ENCODE measurements at regions not wholly inside any gene's neighbourhood (a gene's known extent, or its start where the extent isn't known, plus 50 kb on each side); places are given as distances from the start of the nearest gene placed in this dataset.

DNA sequence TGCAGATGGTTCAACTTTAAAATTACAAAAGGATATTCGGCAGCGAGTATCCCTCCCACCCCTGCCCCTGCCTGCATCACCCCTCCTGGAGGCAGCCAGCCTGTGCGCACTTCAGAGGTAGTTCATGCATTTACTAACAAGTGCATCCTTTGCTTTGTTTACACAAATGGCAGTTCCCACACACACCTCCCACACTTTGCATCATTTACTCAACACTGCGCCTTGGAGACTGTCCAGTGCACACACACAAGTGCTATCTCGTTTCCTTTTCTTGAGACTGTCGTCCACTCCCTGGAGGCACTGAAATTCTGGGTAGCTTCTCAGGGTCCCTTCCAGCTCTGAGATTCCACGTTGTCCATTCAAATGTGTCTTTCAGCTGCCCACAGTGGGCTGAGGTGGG, 53.1 kb upstream of the VSX1 start:
- BruUV-seq (replicated peaks), result no TSS peak
- Histone ChIP-seq H3K4me1 (ENCODE audit: insufficient read depth, low read length, poor library complexity, severe bottlenecking) (no peaks in the 10 kb centered on the region), H3K36me3 (ENCODE audit: insufficient read depth, low read length) (no peaks in the 10 kb centered on the region), H3K4me3 (ENCODE audit: low read depth, low read length, poor library complexity, severe bottlenecking) (no peak overlapping the region), H2AFZ (ENCODE audit: low read length) (no peak overlapping the region), H3K9me2 (ENCODE audit: insufficient read depth, low read length) (no peaks in the 10 kb centered on the region), H3K27ac (ENCODE audit: low read depth, low read length, poor library complexity, severe bottlenecking) (no peak overlapping the region), H4K20me1 (ENCODE audit: insufficient read depth, low read length) (no peaks in the 10 kb centered on the region), H3K4me2 (ENCODE audit: low read length) (no peak overlapping the region), H3K9me3 (ENCODE audit: low read length) (no peaks in the 10 kb centered on the region), H3K79me2 (ENCODE audit: insufficient read depth, low read depth, low read length) (no peaks in the 10 kb centered on the region)
- no peak for TF ChIP-seq EZH2phosphoT487 (IDR thresholded peaks at IDR 0.05; ENCODE audit: borderline replicate concordance, low read depth, low read length)
- CTCF ChIA-PET (ENCODE audit: unreplicated experiment), result no interaction called here
- DNase-seq (ENCODE audit: low spot score), result no peak
- intact Hi-C loops (cut with micrococcal nuclease; ENCODE audit: unreplicated experiment), result no loop called here
- POLR2A ChIA-PET, result no interaction called here

DNA sequence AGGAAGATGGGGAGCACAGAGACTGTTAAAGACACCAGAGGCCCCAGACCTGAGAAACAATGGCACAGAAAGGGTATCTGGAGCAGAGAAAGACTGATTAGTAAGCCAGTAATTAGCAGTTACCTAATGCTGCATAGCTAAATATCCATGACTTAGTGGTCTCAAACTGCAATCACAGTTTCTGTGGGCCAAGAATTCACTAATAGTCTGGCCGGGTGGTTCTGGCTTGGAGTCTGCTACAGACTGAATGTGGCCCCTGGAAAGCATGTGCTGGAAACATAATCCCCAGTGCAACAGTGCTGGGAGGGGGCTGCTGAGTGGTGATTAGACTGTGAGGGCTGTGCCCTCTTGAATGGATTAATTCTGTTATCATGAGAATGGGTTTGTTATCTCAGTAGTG, 54.1 kb upstream of the VSX1 start:
- Histone ChIP-seq H3K9me3 (ENCODE audit: low read length) (no peaks in the 10 kb centered on the region), H2AFZ (ENCODE audit: low read length) (no peak overlapping the region), H3K36me3 (ENCODE audit: insufficient read depth, low read length) (no peaks in the 10 kb centered on the region), H3K4me1 (ENCODE audit: insufficient read depth, low read length, poor library complexity, severe bottlenecking) (no peaks in the 10 kb centered on the region), H3K4me2 (ENCODE audit: low read length) (no peak overlapping the region), H3K9me2 (ENCODE audit: insufficient read depth, low read length) (no peaks in the 10 kb centered on the region), H3K4me3 (ENCODE audit: low read depth, low read length, poor library complexity, severe bottlenecking) (no peak overlapping the region), H3K79me2 (ENCODE audit: insufficient read depth, low read depth, low read length) (no peaks in the 10 kb centered on the region), H3K27ac (ENCODE audit: low read depth, low read length, poor library complexity, severe bottlenecking) (no peak overlapping the region), H4K20me1 (ENCODE audit: insufficient read depth, low read length) (no peaks in the 10 kb centered on the region)
- TF ChIP-seq, protein P1, sequence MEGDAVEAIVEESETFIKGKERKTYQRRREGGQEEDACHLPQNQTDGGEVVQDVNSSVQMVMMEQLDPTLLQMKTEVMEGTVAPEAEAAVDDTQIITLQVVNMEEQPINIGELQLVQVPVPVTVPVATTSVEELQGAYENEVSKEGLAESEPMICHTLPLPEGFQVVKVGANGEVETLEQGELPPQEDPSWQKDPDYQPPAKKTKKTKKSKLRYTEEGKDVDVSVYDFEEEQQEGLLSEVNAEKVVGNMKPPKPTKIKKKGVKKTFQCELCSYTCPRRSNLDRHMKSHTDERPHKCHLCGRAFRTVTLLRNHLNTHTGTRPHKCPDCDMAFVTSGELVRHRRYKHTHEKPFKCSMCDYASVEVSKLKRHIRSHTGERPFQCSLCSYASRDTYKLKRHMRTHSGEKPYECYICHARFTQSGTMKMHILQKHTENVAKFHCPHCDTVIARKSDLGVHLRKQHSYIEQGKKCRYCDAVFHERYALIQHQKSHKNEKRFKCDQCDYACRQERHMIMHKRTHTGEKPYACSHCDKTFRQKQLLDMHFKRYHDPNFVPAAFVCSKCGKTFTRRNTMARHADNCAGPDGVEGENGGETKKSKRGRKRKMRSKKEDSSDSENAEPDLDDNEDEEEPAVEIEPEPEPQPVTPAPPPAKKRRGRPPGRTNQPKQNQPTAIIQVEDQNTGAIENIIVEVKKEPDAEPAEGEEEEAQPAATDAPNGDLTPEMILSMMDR (conservative IDR thresholded peaks at IDR 0.05; ENCODE audit: low read length), result no peak
- intact Hi-C loops (cut with micrococcal nuclease; ENCODE audit: unreplicated experiment), result no loop called here
- POLR2A ChIA-PET, result no interaction called here
- CTCF ChIA-PET (ENCODE audit: unreplicated experiment), result no interaction called here
- no peak for DNase-seq (ENCODE audit: low spot score)
- BruUV-seq (replicated peaks), result no TSS peak

DNA sequence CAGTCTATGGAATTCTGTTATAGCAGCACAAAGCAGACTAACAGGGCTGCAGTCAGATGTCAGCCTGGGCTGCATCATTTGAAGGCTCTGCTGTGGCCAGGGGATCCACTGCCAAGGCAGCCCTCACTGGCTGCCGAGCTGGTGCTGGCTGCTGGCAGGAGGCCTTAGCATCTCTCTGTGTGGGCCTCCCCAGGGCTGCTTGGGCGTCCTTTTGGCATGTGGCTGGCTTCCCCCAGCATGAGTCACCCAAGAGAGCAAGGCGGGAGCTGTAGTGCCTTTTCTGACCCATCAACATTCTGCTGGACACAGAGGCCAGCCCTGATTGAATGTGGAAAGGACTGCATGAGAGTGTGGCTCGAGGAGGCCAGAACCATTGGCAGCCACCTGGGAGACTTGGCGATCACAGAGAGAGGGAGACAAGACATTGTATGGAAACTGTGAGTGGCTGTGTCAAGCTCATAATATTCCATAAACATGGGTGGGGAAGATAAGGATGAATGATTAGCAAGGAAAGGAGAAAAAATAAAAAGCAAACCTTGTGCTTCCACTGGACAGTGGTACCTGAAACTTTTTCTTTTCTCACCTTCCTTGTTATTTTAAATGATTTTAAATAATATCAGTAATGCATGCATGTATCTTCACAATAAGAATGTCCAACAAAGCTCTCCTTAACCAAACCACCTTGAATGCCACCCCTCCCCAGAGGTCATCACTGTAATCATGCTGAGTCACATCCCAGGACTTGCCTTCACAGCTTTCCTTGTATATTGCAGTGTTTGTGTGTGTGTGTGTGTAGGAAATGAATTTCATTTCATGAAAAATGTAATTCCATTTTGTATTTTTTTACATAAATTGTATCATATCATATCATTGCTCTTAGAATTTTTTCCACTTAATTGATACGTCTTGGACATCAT, 55.0 kb upstream of the VSX1 start:
- POLR2A ChIA-PET, result interaction anchor here (0.6 kb wide), 1 partner anchor 97 kb away, joined by 3 read pairs; no protein-coding TSS in a partner anchor

More for the DNA sequence above, 55.0 kb upstream of the VSX1 start:
- Histone ChIP-seq H2AFZ (ENCODE audit: low read length) (no peak overlapping the region), H3K36me3 (ENCODE audit: insufficient read depth, low read length) (no peaks in the 10 kb centered on the region), H3K27ac (ENCODE audit: low read depth, low read length, poor library complexity, severe bottlenecking) (no peak overlapping the region), H3K9me2 (ENCODE audit: insufficient read depth, low read length) (no peaks in the 10 kb centered on the region), H3K4me3 (ENCODE audit: low read depth, low read length, poor library complexity, severe bottlenecking) (no peak overlapping the region), H3K79me2 (ENCODE audit: insufficient read depth, low read depth, low read length) (no peaks in the 10 kb centered on the region), H3K4me1 (ENCODE audit: insufficient read depth, low read length, poor library complexity, severe bottlenecking) (no peaks in the 10 kb centered on the region), H3K9me3 (ENCODE audit: low read length) (no peaks in the 10 kb centered on the region), H3K4me2 (ENCODE audit: low read length) (no peak overlapping the region), H4K20me1 (ENCODE audit: insufficient read depth, low read length) (no peaks in the 10 kb centered on the region)
- BruUV-seq (replicated peaks), result no TSS peak
- DNase-seq (ENCODE audit: low spot score), result no peak
- intact Hi-C loops (cut with micrococcal nuclease; ENCODE audit: unreplicated experiment), result no loop called here
- CTCF ChIA-PET (ENCODE audit: unreplicated experiment), result no interaction called here
- TF ChIP-seq, protein P1 (conservative IDR thresholded peaks at IDR 0.05; ENCODE audit: low read length), result no peak
- TF ChIP-seq EZH2phosphoT487 (IDR thresholded peaks at IDR 0.05; ENCODE audit: borderline replicate concordance, low read depth, low read length), result no peak

Measured in OCI-LY7 (cell line).